Spleen (tissue), 11 donors: ENCODE measurements at regions not wholly inside any gene's neighbourhood (a gene's known extent, or its start where the extent isn't known, plus 50 kb on each side); places are given as distances from the start of the nearest gene placed in this dataset.

Experiments
- DNase-seq: peaks from one replicate; pipeline ENCODE4 v3.0.0-alpha.2; 2020
- H3K27ac ChIP-seq, 8 donors: fragments of 200-600 bp; sonication (generic) in 7 of 8; 1 replicate in 4 of 8; 2 replicates in 4 of 8; pipeline versions ENCODE4 v1.5.0 to v1.8.0; 2016 to 2021; ENCODE audit warnings: inconsistent platforms in 4 of 8, mild to moderate bottlenecking in 4 of 8, moderate library complexity in 1 of 8
- H3K27me3 ChIP-seq, 7 donors: fragments of 200-600 bp; sonication (generic) in 6 of 7; replicated peaks in 1 of 7; 1 replicate in 4 of 7; 2 replicates in 3 of 7; pipeline versions ENCODE4 v1.5.0 to v1.8.0; 2016 to 2021; ENCODE audit warnings: inconsistent platforms in 3 of 7, mild to moderate bottlenecking in 1 of 7
- H3K36me3 ChIP-seq, 6 donors: fragments of 200-600 bp; sonication (generic) in 5 of 6; 1 replicate in 4 of 6; 2 replicates in 2 of 6; pipeline versions ENCODE4 v1.5.0 to v1.8.0; 2016 to 2021; ENCODE audit warnings: inconsistent platforms in 2 of 6
- H3K4me1 ChIP-seq, 6 donors: fragments of 200-600 bp; sonication (generic) in 5 of 6; 1 replicate in 3 of 6; 2 replicates in 3 of 6; pipeline versions ENCODE4 v1.5.0 to v1.8.0; 2016 to 2021; ENCODE audit warnings: inconsistent platforms in 3 of 6
- H3K4me3 ChIP-seq, 8 donors: fragments of 200-600 bp; sonication (generic) in 7 of 8; 1 replicate in 4 of 8; 2 replicates in 4 of 8; pipeline versions ENCODE4 v1.5.0 to v1.8.0; 2016 to 2021; ENCODE audit warnings: inconsistent platforms in 4 of 8, mild to moderate bottlenecking in 4 of 8, moderate library complexity in 2 of 8
- H3K9me3 ChIP-seq, 8 donors: fragments of 200-600 bp; sonication (generic) in 7 of 8; 1 replicate in 4 of 8; 2 replicates in 4 of 8; pipeline versions ENCODE4 v1.5.0 to v1.8.0; 2016 to 2021; ENCODE audit warnings: inconsistent platforms in 4 of 8
- CTCF ChIP-seq, 11 experiments: fragments of 200-600 bp in 7 of 11; fragments of 450-650 bp in 4 of 11; sonication (generic) in 4 of 11; IDR thresholded peaks in 8 of 11; conservative IDR thresholded peaks in 3 of 11; 1 replicate in 7 of 11; 2 replicates in 4 of 11; pipeline versions ENCODE4 v1.4.0 to v1.8.0; 2016 to 2021; ENCODE audit warnings: antibody characterized with exemption in 11 of 11, inconsistent platforms in 4 of 11, mild to moderate bottlenecking in 1 of 11
- POLR2A ChIP-seq, 3 donors: fragments of 450-650 bp; IDR thresholded peaks; one replicate each; pipeline ENCODE4 v1.5.1; 2017; ENCODE audit warnings: antibody characterized with exemption in 3 of 3, mild to moderate bottlenecking in 1 of 3
- POLR2AphosphoS5 ChIP-seq, 3 donors: sonication (generic); formaldehyde crosslinking; IDR thresholded peaks; one replicate each; pipeline ENCODE4 v1.5.1; 2017; ENCODE audit warnings: antibody characterized with exemption in 3 of 3
- WGBS, 5 donors: extraction: QIAGEN DNeasy Blood & Tissue Kit in 3 of 5; methylation state at CpG; one replicate each; pipeline versions ENCODE4 v1.1.5 to v1.1.7; 2013 to 2018; 5-methylcytosine and 5-hydroxymethylcytosine counted together
- intact Hi-C: fragments of 100-400 bp; cut with DNase I; formaldehyde crosslinking; loops from one replicate; pipeline ENCODE4 v1.15.0; 2023; ENCODE audit warnings: low total_unique reads
- donor health status: healthy with polysubstance abuse.
- donor health status: DM: no; HTN: no; CAD: no; lungs with moderate emphysema.
- donor health status: DM: no; HTN: no; CAD: no.
- donor health status: Bipolar disorder and iron deficiency.
- donor health status: healthy.
- donor health status: DM: no; HTN: no; CAD: no.
- donor health status: DM: yes; HTN: yes; CAD: no.

- H3K36me3 ChIP-seq: no peaks in the 10 kb centered on the region
- no peak overlapping the region for H3K27ac ChIP-seq
- no peak for DNase-seq
- TF ChIP-seq CTCF (IDR thresholded peaks at IDR 0.05 in 8 of 11, conservative IDR thresholded peaks at IDR 0.05 in 3 of 11) (no peak), POLR2AphosphoS5 (IDR thresholded peaks at IDR 0.05) (no peak), POLR2A (IDR thresholded peaks at IDR 0.05) (no peak)
- intact Hi-C loops: no loop called here
- peaks cover 0 to 28% (median 18%) of the 10 kb centered on the region in 6 donors for H3K4me1 ChIP-seq
- 72 to 91% (median 81%) methylated on average over 2 of the region's 2 CpGs for WGBS, 5 donors
- H3K9me3 ChIP-seq: no peaks in the 10 kb centered on the region
- H3K4me3 ChIP-seq: no peak overlapping the region
- no peaks in the 10 kb centered on the region for H3K27me3 ChIP-seq
Measured at GRCh38 chr6:139766796-139767195, 392.3 kb upstream of the CITED2 start.

DNA sequence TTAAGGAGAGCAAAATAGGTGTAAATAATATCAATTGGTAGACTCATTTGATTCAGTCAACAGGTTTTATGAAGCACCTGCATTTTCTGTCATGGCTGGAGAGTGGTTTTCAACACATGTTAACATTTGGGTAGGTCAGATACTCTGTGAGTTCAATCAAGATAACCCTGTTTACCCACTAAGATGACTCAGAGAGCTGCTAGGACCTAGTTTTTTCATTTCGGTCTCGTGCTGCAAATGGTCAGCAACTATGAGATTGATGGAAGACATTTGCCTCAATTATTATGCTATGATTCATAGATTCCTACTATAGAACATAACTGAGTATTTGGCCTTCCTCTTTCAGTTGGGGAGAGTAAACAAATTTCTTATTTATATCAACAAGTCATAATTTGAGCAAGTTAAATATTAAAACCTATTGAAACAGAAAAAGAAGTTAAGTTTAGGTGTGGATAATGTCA lies 391.4 kb upstream of the CITED2 start:
- H3K9me3 ChIP-seq: no peaks in the 10 kb centered on the region
- peaks cover 0 to 31% (median 18%) of the 10 kb centered on the region in 6 donors for H3K4me1 ChIP-seq
- no peaks in the 10 kb centered on the region for H3K36me3 ChIP-seq
- TF ChIP-seq CTCF (IDR thresholded peaks at IDR 0.05 in 8 of 11, conservative IDR thresholded peaks at IDR 0.05 in 3 of 11) (no peak), POLR2A (IDR thresholded peaks at IDR 0.05) (no peak), POLR2AphosphoS5 (IDR thresholded peaks at IDR 0.05) (no peak)
- intact Hi-C loops: no loop called here
- H3K27ac ChIP-seq: peak overlapping the region in 2 of 8 donors; percentile 11 to 65
- H3K27me3 ChIP-seq: no peaks in the 10 kb centered on the region
- DNase-seq: no peak
- WGBS, 5 donors: 62 to 87% (median 82%) methylated on average over 2 of the region's 2 CpGs
- H3K4me3 ChIP-seq: no peak overlapping the region

GRCh38 chr6:139764498-139764986 lies 390.1 kb upstream of the CITED2 start:
- Histone ChIP-seq H3K9me3 (no peaks in the 10 kb centered on the region), H3K27me3 (no peaks in the 10 kb centered on the region), H3K27ac (peak overlapping the region in 7 of 8 donors; percentile 49 to 72 (median 62)), H3K4me1 (peaks cover 0 to 31% (median 18%) of the 10 kb centered on the region in 6 donors), H3K36me3 (no peaks in the 10 kb centered on the region), H3K4me3 (no peak overlapping the region)
- DNase-seq: no peak
- intact Hi-C loops: no loop called here
- TF ChIP-seq CTCF (IDR thresholded peaks at IDR 0.05 in 8 of 11, conservative IDR thresholded peaks at IDR 0.05 in 3 of 11) (no peak), POLR2AphosphoS5 (IDR thresholded peaks at IDR 0.05) (peak in 1 of 3 donors; percentile 14), POLR2A (IDR thresholded peaks at IDR 0.05) (no peak)
- 50 to 74% (median 56%) methylated on average over 2 of the region's 2 CpGs for WGBS, 5 donors

DNA sequence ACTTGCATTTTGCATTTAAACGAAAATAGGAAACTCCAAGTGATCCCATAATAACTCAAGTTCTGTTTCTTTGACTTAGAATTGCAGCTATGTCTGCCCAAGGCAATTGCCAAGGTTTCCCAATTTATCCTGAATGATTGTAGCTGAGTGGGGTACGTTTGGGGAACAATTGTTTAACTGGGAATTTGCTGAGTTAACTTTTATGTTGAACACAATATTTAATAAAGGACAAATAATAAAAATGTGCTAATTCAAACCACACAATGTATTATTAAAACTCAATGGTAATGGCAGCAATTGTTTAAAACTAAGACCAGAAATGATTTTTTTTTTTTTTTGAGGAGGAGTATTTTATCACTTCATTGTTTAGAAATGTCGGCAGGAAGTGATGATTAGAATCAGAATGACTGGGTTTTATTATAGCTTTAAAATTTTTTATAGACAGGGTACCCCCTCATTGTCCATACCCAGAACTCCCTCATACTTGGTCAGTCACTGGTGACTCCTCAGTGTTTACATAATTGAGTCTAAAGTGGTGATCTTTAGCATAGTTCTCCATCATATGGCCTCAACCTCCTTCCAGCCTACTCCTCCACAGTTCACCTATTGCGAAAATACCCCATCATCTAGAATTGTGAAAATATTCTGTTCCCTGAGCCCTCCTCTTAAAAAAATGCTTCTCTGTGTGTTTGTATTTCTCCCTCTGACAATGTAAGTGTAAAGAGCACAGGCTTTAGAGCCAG lies 389.2 kb upstream of the CITED2 start:
- Histone ChIP-seq H3K4me1 (peaks cover 0 to 31% (median 18%) of the 10 kb centered on the region in 6 donors), H3K27me3 (no peaks in the 10 kb centered on the region), H3K4me3 (no peak overlapping the region), H3K27ac (peak overlapping the region in 7 of 8 donors; percentile 49 to 72 (median 62)), H3K9me3 (no peaks in the 10 kb centered on the region), H3K36me3 (no peaks in the 10 kb centered on the region)
- DNase-seq: no peak
- TF ChIP-seq POLR2AphosphoS5 (IDR thresholded peaks at IDR 0.05): no peak
- TF ChIP-seq POLR2A (IDR thresholded peaks at IDR 0.05): no peak
- no peak for TF ChIP-seq CTCF (IDR thresholded peaks at IDR 0.05 in 8 of 11, conservative IDR thresholded peaks at IDR 0.05 in 3 of 11)
- intact Hi-C loops: no loop called here
- WGBS, 5 donors: 56 to 75% (median 61%) methylated on average over 4 of the region's 4 CpGs
